Smooth muscle cell (in vitro differentiated cells): ENCODE measurements at regions not wholly inside any gene's neighbourhood (a gene's known extent, or its start where the extent isn't known, plus 50 kb on each side); places are given as distances from the start of the nearest gene placed in this dataset.

Experiments
- DNase-seq: peaks from one replicate; lab custom pipeline; 2025; ENCODE audit not compliant: unreplicated experiment; lab: John Stamatoyannopoulos, UW
- H2AFZ ChIP-seq: fragments of 200-600 bp; sonication (generic); 2 replicates; pipeline ENCODE4 v1.6.0; 2016; ENCODE audit warnings: antibody characterized with exemption, low read depth, mild to moderate bottlenecking
- H3F3A ChIP-seq: fragments of 200-600 bp; sonication (generic); 2 replicates; pipeline ENCODE4 v1.6.0; 2017; ENCODE audit warnings: antibody characterized with exemption, low read depth
- H3K27ac ChIP-seq: fragments of 200-600 bp; sonication (generic); 2 replicates; pipeline ENCODE4 v1.5.1; 2016; ENCODE audit warnings: low read depth, mild to moderate bottlenecking
- H3K27me3 ChIP-seq: fragments of 200-600 bp; sonication (generic); 2 replicates; pipeline ENCODE4 v1.6.1; 2016; ENCODE audit warnings: low read depth, mild to moderate bottlenecking
- H3K36me3 ChIP-seq: fragments of 200-600 bp; sonication (generic); 2 replicates; pipeline ENCODE4 v1.5.1; 2016; ENCODE audit warnings: low read depth
- H3K4me1 ChIP-seq: fragments of 200-600 bp; sonication (generic); 2 replicates; pipeline ENCODE4 v1.5.1; 2016; ENCODE audit warnings: low read depth
- H3K4me2 ChIP-seq: fragments of 200-600 bp; sonication (generic); 2 replicates; pipeline ENCODE4 v1.6.0; 2016; ENCODE audit warnings: mild to moderate bottlenecking
- H3K4me3 ChIP-seq: fragments of 200-600 bp; sonication (generic); 2 replicates; pipeline ENCODE4 v1.5.1; 2016; ENCODE audit warnings: mild to moderate bottlenecking
- H3K79me2 ChIP-seq: fragments of 200-600 bp; sonication (generic); 2 replicates; pipeline ENCODE4 v1.6.0; 2016; ENCODE audit warnings: low read depth, mild to moderate bottlenecking
- H3K9ac ChIP-seq: fragments of 200-600 bp; sonication (generic); 2 replicates; pipeline ENCODE4 v1.6.0; 2016; ENCODE audit warnings: low read depth
- H3K9me3 ChIP-seq: fragments of 200-600 bp; sonication (generic); replicated peaks from 2 replicates; pipeline ENCODE4 v1.5.1; 2016; ENCODE audit warnings: low read depth
- H4K20me1 ChIP-seq: fragments of 200-600 bp; sonication (generic); 2 replicates; pipeline ENCODE4 v1.6.0; 2016; ENCODE audit warnings: low read depth
- WGBS: methylation state at CpG from one replicate; pipeline ENCODE4 v1.1.7; 2016; ENCODE audit warnings: low lambda C conversion rate; 5-methylcytosine and 5-hydroxymethylcytosine counted together
- TF ChIP-seq, protein P1 (sequence below): fragments of 200-600 bp; sonication (generic); IDR thresholded peaks from 2 replicates; pipeline ENCODE4 v1.5.1; 2017; ENCODE audit warnings: borderline replicate concordance, mild to moderate bottlenecking, antibody characterized with exemption; ENCODE audit not compliant: insufficient read depth, poor library complexity, severe bottlenecking

DNA sequence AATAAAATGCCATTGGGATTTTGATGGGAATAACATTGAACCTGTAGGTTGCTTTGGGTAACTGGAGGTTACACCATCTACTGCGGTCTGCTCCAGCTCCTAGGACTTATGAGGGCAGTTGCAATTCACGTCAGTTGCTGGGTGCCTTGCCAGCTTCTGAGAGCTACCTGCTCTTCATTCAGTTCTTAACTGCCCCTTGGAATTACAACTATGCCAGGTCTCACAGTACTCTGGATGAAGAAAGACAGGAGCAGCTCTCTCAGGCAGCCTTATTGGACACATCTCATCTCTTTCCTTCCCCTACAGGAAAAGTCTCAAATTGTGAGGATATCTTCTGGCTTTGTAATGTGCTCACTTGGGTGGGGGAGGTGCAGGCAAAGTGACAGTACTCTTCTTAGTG lies 1643.3 kb downstream of the GRIK2 start:
- WGBS: 88% methylated on average over 2 of the region's 2 CpGs
- Histone ChIP-seq H3K4me3 (no peak overlapping the region), H3K4me1 (no peaks in the 10 kb centered on the region), H3K36me3 (no peaks in the 10 kb centered on the region), H3K4me2 (no peak overlapping the region), H3K79me2 (no peaks in the 10 kb centered on the region), H3K27me3 (no peaks in the 10 kb centered on the region), H3K27ac (no peak overlapping the region), H4K20me1 (no peaks in the 10 kb centered on the region), H3F3A (no peaks in the 10 kb centered on the region), H2AFZ (no peak overlapping the region), H3K9ac (no peak overlapping the region), H3K9me3 (no peaks in the 10 kb centered on the region)
- no peak for DNase-seq
- TF ChIP-seq, protein P1, sequence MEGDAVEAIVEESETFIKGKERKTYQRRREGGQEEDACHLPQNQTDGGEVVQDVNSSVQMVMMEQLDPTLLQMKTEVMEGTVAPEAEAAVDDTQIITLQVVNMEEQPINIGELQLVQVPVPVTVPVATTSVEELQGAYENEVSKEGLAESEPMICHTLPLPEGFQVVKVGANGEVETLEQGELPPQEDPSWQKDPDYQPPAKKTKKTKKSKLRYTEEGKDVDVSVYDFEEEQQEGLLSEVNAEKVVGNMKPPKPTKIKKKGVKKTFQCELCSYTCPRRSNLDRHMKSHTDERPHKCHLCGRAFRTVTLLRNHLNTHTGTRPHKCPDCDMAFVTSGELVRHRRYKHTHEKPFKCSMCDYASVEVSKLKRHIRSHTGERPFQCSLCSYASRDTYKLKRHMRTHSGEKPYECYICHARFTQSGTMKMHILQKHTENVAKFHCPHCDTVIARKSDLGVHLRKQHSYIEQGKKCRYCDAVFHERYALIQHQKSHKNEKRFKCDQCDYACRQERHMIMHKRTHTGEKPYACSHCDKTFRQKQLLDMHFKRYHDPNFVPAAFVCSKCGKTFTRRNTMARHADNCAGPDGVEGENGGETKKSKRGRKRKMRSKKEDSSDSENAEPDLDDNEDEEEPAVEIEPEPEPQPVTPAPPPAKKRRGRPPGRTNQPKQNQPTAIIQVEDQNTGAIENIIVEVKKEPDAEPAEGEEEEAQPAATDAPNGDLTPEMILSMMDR: no peak

DNA sequence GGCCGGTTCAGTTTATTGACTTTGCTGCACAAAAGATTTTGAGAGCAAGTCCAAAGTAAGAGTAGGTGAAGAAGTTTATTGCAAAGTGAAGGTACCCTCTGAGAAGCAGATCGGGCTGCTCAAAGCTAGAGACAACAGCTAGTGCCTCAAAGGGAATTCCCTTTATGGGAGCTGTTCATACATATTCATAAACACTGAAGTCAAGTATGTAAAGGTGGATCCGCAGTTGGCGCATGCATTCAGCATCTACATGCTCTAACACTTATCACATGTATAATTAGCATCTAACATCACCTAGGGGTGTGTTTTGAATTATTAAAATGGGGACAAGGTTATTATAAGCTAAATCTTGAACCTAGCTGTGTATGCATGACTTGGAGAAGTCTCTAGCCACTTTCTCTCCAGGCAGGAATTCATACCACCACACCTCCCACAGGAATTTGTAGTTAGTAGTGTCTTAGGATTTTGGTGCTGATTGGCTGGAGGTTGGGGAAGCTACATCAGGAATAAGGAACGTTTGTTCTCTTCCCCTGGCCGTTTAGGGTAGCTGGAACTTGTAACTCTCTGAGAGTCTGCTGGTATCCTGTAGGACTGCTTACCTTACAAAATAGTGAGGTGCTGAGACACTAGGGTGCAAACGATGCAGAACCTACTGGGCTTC lies 1633.9 kb downstream of the GRIK2 start:
- H3K4me1 ChIP-seq: no peaks in the 10 kb centered on the region
- H3F3A ChIP-seq: no peaks in the 10 kb centered on the region
- H3K9me3 ChIP-seq: no peaks in the 10 kb centered on the region
- H3K27ac ChIP-seq: no peak overlapping the region
- no peak overlapping the region for H3K4me2 ChIP-seq
- H3K36me3 ChIP-seq: no peaks in the 10 kb centered on the region
- H3K79me2 ChIP-seq: no peaks in the 10 kb centered on the region
- H4K20me1 ChIP-seq: no peaks in the 10 kb centered on the region
- TF ChIP-seq, protein P1: no peak
- no peak overlapping the region for H2AFZ ChIP-seq
- H3K4me3 ChIP-seq: no peak overlapping the region
- DNase-seq: no peak
- WGBS: 76% methylated on average over 7 of the region's 7 CpGs
- no peak overlapping the region for H3K9ac ChIP-seq
- H3K27me3 ChIP-seq: no peaks in the 10 kb centered on the region

DNA sequence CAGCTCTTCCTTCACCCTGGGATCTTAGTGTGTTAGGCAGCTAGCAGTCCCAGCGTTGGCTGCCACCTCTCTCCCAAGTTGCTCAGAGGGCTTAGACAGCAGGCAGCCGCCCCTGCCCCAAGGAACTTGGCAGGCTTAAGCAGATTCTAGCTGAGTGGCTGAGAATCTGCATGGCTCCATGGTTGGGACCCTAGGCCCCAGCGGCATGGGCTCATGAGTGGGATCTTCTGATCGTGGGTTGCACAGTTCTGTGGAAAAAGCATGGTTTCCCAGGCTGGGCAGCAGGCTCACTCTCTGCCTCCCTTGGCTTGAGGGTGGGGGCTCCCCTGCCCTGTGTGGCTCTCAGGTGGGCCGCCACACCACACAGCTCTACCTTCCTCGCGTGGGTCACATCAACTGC lies 1624.9 kb downstream of the GRIK2 start:
- Histone ChIP-seq H2AFZ (no peak overlapping the region), H3F3A (no peaks in the 10 kb centered on the region), H3K4me1 (no peaks in the 10 kb centered on the region), H3K36me3 (no peaks in the 10 kb centered on the region), H3K27me3 (no peaks in the 10 kb centered on the region), H3K4me3 (no peak overlapping the region), H4K20me1 (no peaks in the 10 kb centered on the region), H3K9me3 (no peaks in the 10 kb centered on the region), H3K4me2 (no peak overlapping the region), H3K27ac (no peak overlapping the region), H3K79me2 (no peaks in the 10 kb centered on the region), H3K9ac (no peak overlapping the region)
- no peak for DNase-seq
- TF ChIP-seq, protein P1: no peak
- 93% methylated on average over 7 of the region's 7 CpGs for WGBS

DNA sequence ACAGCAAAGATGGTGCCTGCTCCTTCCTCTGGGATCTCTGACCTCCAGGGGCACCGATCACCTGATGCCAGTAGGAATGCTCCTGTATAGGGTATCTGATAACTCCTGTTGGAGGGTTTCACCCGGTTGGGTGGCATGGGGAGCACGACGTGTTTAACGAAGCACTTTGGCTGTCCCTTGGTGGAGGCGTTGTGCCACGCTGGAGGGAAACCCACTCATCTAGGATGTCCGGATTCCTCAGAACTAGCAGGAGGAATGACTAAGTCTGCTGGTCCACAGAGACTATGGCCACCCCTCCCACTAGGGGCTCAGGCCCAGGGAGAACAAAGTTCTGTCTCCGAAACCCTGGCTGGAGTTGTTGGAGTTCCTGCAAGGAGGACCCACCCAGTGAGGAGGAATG lies 1624.4 kb downstream of the GRIK2 start:
- no peak overlapping the region for H3K27ac ChIP-seq
- no peak for DNase-seq
- no peaks in the 10 kb centered on the region for H3K27me3 ChIP-seq
- TF ChIP-seq, protein P1: no peak
- H3K4me1 ChIP-seq: no peaks in the 10 kb centered on the region
- no peak overlapping the region for H3K4me3 ChIP-seq
- H3K36me3 ChIP-seq: no peaks in the 10 kb centered on the region
- no peak overlapping the region for H2AFZ ChIP-seq
- no peaks in the 10 kb centered on the region for H4K20me1 ChIP-seq
- H3F3A ChIP-seq: no peaks in the 10 kb centered on the region
- H3K79me2 ChIP-seq: no peaks in the 10 kb centered on the region
- 95% methylated on average over 9 of the region's 9 CpGs for WGBS
- H3K9me3 ChIP-seq: no peaks in the 10 kb centered on the region
- no peak overlapping the region for H3K9ac ChIP-seq
- no peak overlapping the region for H3K4me2 ChIP-seq
